K562 (cell line): ENCODE measurements at regions not wholly inside any gene's neighbourhood (a gene's known extent, or its start where the extent isn't known, plus 50 kb on each side); places are given as distances from the start of the nearest gene placed in this dataset.

ENCODE experiments used
- ARNT ChIP-seq, 2 experiments: fragments of 450-650 bp; IDR thresholded peaks; 2 replicates each; pipeline ENCODE4 v1.6.1; 2016; ENCODE audit warnings: mild to moderate bottlenecking in 1 of 2
- BMI1 ChIP-seq: fragments of 150-350 bp; IDR thresholded peaks from 2 replicates; pipeline ENCODE4 v1.6.1; 2014; ENCODE audit warnings: low read length
- FOXA3 ChIP-seq, 2 experiments: fragments of 450-650 bp in 1 of 2; sonication (generic) in 1 of 2; formaldehyde crosslinking; IDR thresholded peaks in 1 of 2; conservative IDR thresholded peaks in 1 of 2; 2 replicates each; pipeline versions ENCODE4 v1.4.0 to v1.8.0; 2020 to 2022; ENCODE audit warnings: mild to moderate bottlenecking in 2 of 2, missing genetic modification reagents in 1 of 2
- GATAD2A ChIP-seq: fragments of 450-650 bp; IDR thresholded peaks from 2 replicates; pipeline ENCODE4 v1.6.1; 2017
- HMG20B ChIP-seq: fragments of 250-450 bp; sonication (Bioruptor Pico); IDR thresholded peaks from 2 replicates; pipeline ENCODE4 v1.5.0; 2021; ENCODE audit warnings: mild to moderate bottlenecking
- ID3 ChIP-seq, 2 experiments: fragments of 250-450 bp in 1 of 2; fragments of 450-650 bp in 1 of 2; sonication (Bioruptor Pico) in 1 of 2; IDR thresholded peaks; 2 replicates each; pipeline versions ENCODE4 v1.6.1 to v1.8.0; 2016 to 2021; ENCODE audit warnings: mild to moderate bottlenecking in 2 of 2, moderate library complexity in 2 of 2, missing compliant biosample characterization in 1 of 2, missing genetic modification characterization in 1 of 2
- LCOR ChIP-seq: sonication (generic); formaldehyde crosslinking; IDR thresholded peaks from 2 replicates; pipeline ENCODE4 v1.8.0; 2022; ENCODE audit warnings: mild to moderate bottlenecking, missing genetic modification reagents
- MNT ChIP-seq, 2 experiments: fragments of 450-650 bp; conservative IDR thresholded peaks; 2 replicates each; pipeline ENCODE4 v1.6.1; 2017; ENCODE audit warnings: mild to moderate bottlenecking in 2 of 2, moderate library complexity in 2 of 2
- POLR2AphosphoS5 ChIP-seq: IDR thresholded peaks from 2 replicates; pipeline ENCODE4 v1.6.1; 2011; ENCODE audit warnings: mild to moderate bottlenecking, low read depth, low read length, moderate library complexity; ENCODE audit not compliant: control insufficient read depth, insufficient read depth
- POLR2H ChIP-seq: IDR thresholded peaks from 2 replicates; pipeline ENCODE4 v1.6.1; 2016; ENCODE audit warnings: missing genetic modification characterization, low read depth, mild to moderate bottlenecking, control low read depth, missing compliant biosample characterization, moderate library complexity
- PPARD ChIP-seq: fragments of 250-450 bp; sonication (Bioruptor Pico); IDR thresholded peaks from 2 replicates; pipeline ENCODE4 v1.8.0; 2022; ENCODE audit warnings: inconsistent platforms, mild to moderate bottlenecking, moderate library complexity
- RAD51 ChIP-seq: fragments of 450-650 bp; IDR thresholded peaks from 2 replicates; pipeline ENCODE4 v1.7.1; 2016; ENCODE audit warnings: low read depth, mild to moderate bottlenecking, borderline replicate concordance
- RFX7 ChIP-seq: fragments of 250-450 bp; sonication (Bioruptor Pico); IDR thresholded peaks from 2 replicates; pipeline ENCODE4 v1.5.1; 2021; ENCODE audit warnings: mild to moderate bottlenecking
- SMAD1 ChIP-seq: fragments of 150-350 bp; IDR thresholded peaks from 2 replicates; pipeline ENCODE4 v1.6.1; 2014; ENCODE audit warnings: low read length, low read depth; ENCODE audit not compliant: partially characterized antibody
- SMARCB1 ChIP-seq: IDR thresholded peaks from 2 replicates; pipeline ENCODE4 v1.6.1; 2011; ENCODE audit warnings: improper control_type of control experiment, low read depth; ENCODE audit not compliant: insufficient read length
- SNIP1 ChIP-seq: fragments of 450-650 bp; IDR thresholded peaks from 2 replicates; pipeline ENCODE4 v1.7.1; 2017; ENCODE audit warnings: low read depth, mild to moderate bottlenecking
- SP1 ChIP-seq: sonication (generic); formaldehyde crosslinking; IDR thresholded peaks from 2 replicates; pipeline ENCODE4 v1.8.1; 2022; ENCODE audit warnings: mild to moderate bottlenecking, missing genetic modification reagents
- TBP ChIP-seq: optimal IDR thresholded peaks from 2 replicates; pipeline ENCODE3; 2011; ENCODE audit warnings: low read depth, low read length, improper control_type of control experiment
- TSC22D4 ChIP-seq: fragments of 450-650 bp; IDR thresholded peaks from 2 replicates; pipeline ENCODE4 v1.6.1; 2016; ENCODE audit warnings: missing genetic modification characterization, missing biosample characterization, control low read depth
- ZBTB12 ChIP-seq: fragments of 250-450 bp; sonication (Bioruptor Pico); IDR thresholded peaks from 2 replicates; pipeline ENCODE4 v1.4.0; 2020
- ZFP36 ChIP-seq: fragments of 150-350 bp; IDR thresholded peaks from 2 replicates; pipeline ENCODE4 v1.6.1; 2018; ENCODE audit warnings: low read length, low read depth; ENCODE audit not compliant: partially characterized antibody
- ZNF165 ChIP-seq: fragments of 250-450 bp; sonication (Bioruptor Pico); IDR thresholded peaks from 2 replicates; pipeline ENCODE4 v1.4.0; 2020; ENCODE audit warnings: borderline replicate concordance
- ZNF830 ChIP-seq: fragments of 250-450 bp; sonication (Bioruptor Pico); IDR thresholded peaks from 2 replicates; pipeline ENCODE4 v1.5.0; 2021; ENCODE audit warnings: mild to moderate bottlenecking
- TF ChIP-seq, protein P1 (sequence below): sonication (generic); formaldehyde crosslinking; IDR thresholded peaks from 2 replicates; pipeline ENCODE4 v1.8.0; 2022; ENCODE audit warnings: mild to moderate bottlenecking, missing genetic modification reagents, borderline replicate concordance

DNA sequence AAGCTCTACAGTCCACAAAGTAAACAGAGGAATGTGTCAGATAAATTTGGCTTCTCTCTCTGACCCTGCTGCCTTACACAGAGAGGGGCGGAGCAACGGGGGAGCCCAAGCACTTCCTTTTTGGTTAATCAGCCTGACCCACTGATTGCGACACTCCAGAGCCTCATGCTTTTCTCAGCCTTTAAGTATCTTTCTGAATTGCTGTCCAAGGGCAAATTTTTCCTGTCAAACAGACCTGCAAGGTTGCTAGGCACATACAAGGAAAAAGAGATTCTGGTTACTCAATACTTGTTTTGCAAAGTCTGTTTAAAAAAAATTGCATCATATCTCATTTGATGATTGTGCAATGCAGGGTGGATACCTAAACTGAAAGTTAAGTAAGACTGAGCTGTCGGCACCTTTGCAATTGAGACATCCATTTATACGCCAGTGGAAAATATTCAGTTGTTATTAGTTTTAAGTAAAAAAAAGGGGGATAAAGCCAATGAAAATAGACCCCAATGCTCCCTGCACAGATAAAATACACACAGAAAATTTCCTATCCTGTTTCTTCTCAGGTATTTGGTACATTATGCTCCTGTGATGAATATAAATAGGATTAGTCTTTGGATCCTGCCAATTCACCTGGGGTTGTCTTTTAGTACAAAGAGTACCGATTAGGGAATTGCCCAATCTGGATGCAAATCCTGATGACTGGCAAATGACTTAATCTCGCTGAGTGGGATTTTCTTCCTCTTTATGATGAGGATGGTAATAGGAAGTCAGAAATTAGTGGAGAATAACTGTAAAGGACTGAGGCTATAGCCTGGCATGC, 260.2 kb upstream of the TRIB2 start (continued):
- TF ChIP-seq, protein P1, sequence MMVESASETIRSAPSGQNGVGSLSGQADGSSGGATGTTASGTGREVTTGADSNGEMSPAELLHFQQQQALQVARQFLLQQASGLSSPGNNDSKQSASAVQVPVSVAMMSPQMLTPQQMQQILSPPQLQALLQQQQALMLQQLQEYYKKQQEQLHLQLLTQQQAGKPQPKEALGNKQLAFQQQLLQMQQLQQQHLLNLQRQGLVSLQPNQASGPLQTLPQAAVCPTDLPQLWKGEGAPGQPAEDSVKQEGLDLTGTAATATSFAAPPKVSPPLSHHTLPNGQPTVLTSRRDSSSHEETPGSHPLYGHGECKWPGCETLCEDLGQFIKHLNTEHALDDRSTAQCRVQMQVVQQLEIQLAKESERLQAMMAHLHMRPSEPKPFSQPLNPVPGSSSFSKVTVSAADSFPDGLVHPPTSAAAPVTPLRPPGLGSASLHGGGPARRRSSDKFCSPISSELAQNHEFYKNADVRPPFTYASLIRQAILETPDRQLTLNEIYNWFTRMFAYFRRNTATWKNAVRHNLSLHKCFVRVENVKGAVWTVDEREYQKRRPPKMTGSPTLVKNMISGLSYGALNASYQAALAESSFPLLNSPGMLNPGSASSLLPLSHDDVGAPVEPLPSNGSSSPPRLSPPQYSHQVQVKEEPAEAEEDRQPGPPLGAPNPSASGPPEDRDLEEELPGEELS (CRISPR knock-in tag): no peak
- no peak for TF ChIP-seq ZNF830
- peak; percentile 33; the same call in 1 of the 2 replicates for TF ChIP-seq POLR2H
- no peak for TF ChIP-seq ID3 (CRISPR knock-in tag; IDR thresholded peaks at IDR 0.05)
- no peak for TF ChIP-seq ID3 (tag; IDR thresholded peaks at IDR 0.05)
- peak; percentile 84 for TF ChIP-seq LCOR (CRISPR knock-in tag)
- TF ChIP-seq PPARD (CRISPR knock-in tag): no peak
- TF ChIP-seq SNIP1: no peak
- TF ChIP-seq HMG20B (CRISPR knock-in tag): no peak
- TF ChIP-seq MNT (conservative IDR thresholded peaks at IDR 0.05): peak; percentile 50 to 70
- no peak for TF ChIP-seq SMAD1
- no peak for TF ChIP-seq TSC22D4 (tag)
- no peak for TF ChIP-seq GATAD2A
- no peak for TF ChIP-seq RAD51
- peak; percentile 70 to 84; a peak in 3 of 4 replicates for TF ChIP-seq FOXA3 (CRISPR knock-in tag; conservative IDR thresholded peaks at IDR 0.05 in 1 of 2, IDR thresholded peaks at IDR 0.05 in 1 of 2)
- TF ChIP-seq BMI1: no peak
- TF ChIP-seq ZNF165: no peak
- peak; percentile 56; the same call in 1 of the 2 replicates for TF ChIP-seq POLR2AphosphoS5
- no peak for TF ChIP-seq SMARCB1
- TF ChIP-seq ARNT (IDR thresholded peaks at IDR 0.05): peak; percentile 46 to 79; a peak in 2 of 4 replicates
- no peak for TF ChIP-seq TBP
- TF ChIP-seq SP1: 0 out of 2 replicates have a peak, but pooled peaks have one; percentile 51
- TF ChIP-seq RFX7 (CRISPR knock-in tag): no peak
- no peak for TF ChIP-seq ZFP36
- TF ChIP-seq ZBTB12 (CRISPR knock-in tag): no peak
